Natural killer cell (primary cell): ENCODE measurements at regions not wholly inside any gene's neighbourhood (a gene's known extent, or its start where the extent isn't known, plus 50 kb on each side); places are given as distances from the start of the nearest gene placed in this dataset.

Source experiments
- ATAC-seq, 3 donors: fragments of 150-1000 bp in 2 of 3; fragments of 200-7000 bp in 1 of 3; cut with Tn5 transposase; 1 replicate in 1 of 3; 2 replicates in 2 of 3; pipeline ENCODE4 v1.10.0; 2021; ENCODE audit warnings: mild to moderate bottlenecking in 2 of 3, moderate library complexity in 2 of 3
- DNase-seq, 2 donors: peaks; one replicate each; pipeline versions ENCODE4 v3.0.0 to v3.0.0-alpha.2; 2013 to 2021; ENCODE audit warnings: mixed read lengths in 1 of 2
- H3K27ac ChIP-seq: one replicate; pipeline ENCODE4 v1.5.1; 2013; ENCODE audit warnings: mild to moderate bottlenecking, low read length
- H3K27me3 ChIP-seq: one replicate; pipeline ENCODE4 v1.6.1; 2013; ENCODE audit warnings: low read length; ENCODE audit not compliant: control insufficient read depth, insufficient read depth
- H3K36me3 ChIP-seq: one replicate; pipeline ENCODE4 v1.6.1; 2013; ENCODE audit warnings: low read length; ENCODE audit not compliant: control insufficient read depth, insufficient read depth
- H3K4me1 ChIP-seq: one replicate; pipeline ENCODE4 v1.6.1; 2013; ENCODE audit warnings: low read length; ENCODE audit not compliant: control insufficient read depth, insufficient read depth
- H3K4me3 ChIP-seq: one replicate; pipeline ENCODE4 v1.5.1; 2013; ENCODE audit warnings: low read length
- H3K9me3 ChIP-seq: one replicate; pipeline ENCODE4 v1.6.1; 2013; ENCODE audit warnings: low read length; ENCODE audit not compliant: control insufficient read depth, insufficient read depth
- H3K27ac Mint-ChIP-seq, 2 donors: one replicate each; pipeline ENCODE4 v1.8.0; 2022; ENCODE audit warnings: mild to moderate bottlenecking in 2 of 2, mixed read lengths in 2 of 2, moderate library complexity in 1 of 2
- H3K27me3 Mint-ChIP-seq, 2 donors: one replicate each; pipeline ENCODE4 v1.8.0; 2022; ENCODE audit warnings: low read depth in 2 of 2, mixed read lengths in 2 of 2
- H3K36me3 Mint-ChIP-seq: one replicate; pipeline ENCODE4 v1.8.0; 2022; ENCODE audit warnings: mixed read lengths
- H3K4me1 Mint-ChIP-seq, 2 donors: one replicate each; pipeline ENCODE4 v1.8.0; 2022; ENCODE audit warnings: mixed read lengths in 2 of 2
- H3K4me3 Mint-ChIP-seq: one replicate; pipeline ENCODE4 v1.8.0; 2022; ENCODE audit warnings: mild to moderate bottlenecking, moderate library complexity, mixed read lengths
- H3K9me3 Mint-ChIP-seq, 2 donors: one replicate each; pipeline ENCODE4 v1.8.0; 2022; ENCODE audit warnings: mixed read lengths in 2 of 2
- CTCF ChIP-seq: fragments of 200-600 bp; IDR thresholded peaks from one replicate; pipeline ENCODE4 v1.8.0; 2022; ENCODE audit warnings: antibody characterized with exemption
- WGBS: methylation state at CpG from one replicate; pipeline ENCODE4 v1.1.7; 2013; ENCODE audit warnings: missing lambda C conversion rate; ENCODE audit not compliant: insufficient coverage; 5-methylcytosine and 5-hydroxymethylcytosine counted together
- intact Hi-C: fragments of 100-400 bp; cut with micrococcal nuclease; formaldehyde crosslinking; loops from one replicate; pipeline ENCODE4 v1.14.2; 2022

- ATAC-seq = peak; percentile 32 to 48 (median 44)
- peak overlapping the region; percentile 92 to 94 for H3K27ac Mint-ChIP-seq
- intact Hi-C loops = no loop called here
- peaks cover 8% of the 10 kb centered on the region for H3K36me3 Mint-ChIP-seq
- TF ChIP-seq CTCF = no peak
- peaks cover 42 to 53% of the 10 kb centered on the region in 2 donors for H3K4me1 Mint-ChIP-seq
- no peaks in the 10 kb centered on the region for H3K36me3 ChIP-seq
- peak overlapping the region; percentile 69 for H3K4me3 ChIP-seq
- no peaks in the 10 kb centered on the region for H3K27me3 ChIP-seq
- H3K27me3 Mint-ChIP-seq = no peaks in the 10 kb centered on the region
- peak overlapping the region; percentile 96 for H3K27ac ChIP-seq
- no peaks in the 10 kb centered on the region for H3K9me3 Mint-ChIP-seq
- WGBS = 15% methylated on average over 6 of the region's 6 CpGs
- no peaks in the 10 kb centered on the region for H3K9me3 ChIP-seq
- peak overlapping the region; percentile 90 for H3K4me3 Mint-ChIP-seq
- peaks cover 4% of the 10 kb centered on the region for H3K4me1 ChIP-seq
- DNase-seq = peak in 1 of 2 donors; percentile 62
Measured at GRCh38 chr1:239718997-239719628, 332.7 kb downstream of the CHRM3 start.

- WGBS = under 1% methylated on average over 11 of the region's 11 CpGs
- peak overlapping the region; percentile 92 to 94 for H3K27ac Mint-ChIP-seq
- Histone ChIP-seq H3K9me3 (no peaks in the 10 kb centered on the region), H3K27me3 (no peaks in the 10 kb centered on the region), H3K27ac (peak overlapping the region; percentile 96), H3K4me1 (peaks cover 4% of the 10 kb centered on the region), H3K36me3 (no peaks in the 10 kb centered on the region), H3K4me3 (peak overlapping the region; percentile 69)
- intact Hi-C loops = no loop called here
- DNase-seq = peak; percentile 36 to 82
- no peaks in the 10 kb centered on the region for H3K9me3 Mint-ChIP-seq
- peaks cover 8% of the 10 kb centered on the region for H3K36me3 Mint-ChIP-seq
- H3K4me3 Mint-ChIP-seq = peak overlapping the region; percentile 90
- TF ChIP-seq CTCF = no peak
- no peaks in the 10 kb centered on the region for H3K27me3 Mint-ChIP-seq
- ATAC-seq = peak; percentile 86 to 92 (median 88)
- peaks cover 42 to 53% of the 10 kb centered on the region in 2 donors for H3K4me1 Mint-ChIP-seq
Measured at GRCh38 chr1:239719642-239720258, 333.4 kb downstream of the CHRM3 start.

GRCh38 chr1:239722035-239722434 is 335.7 kb downstream of the CHRM3 start:
- Histone ChIP-seq H3K4me1 (peaks cover 4% of the 10 kb centered on the region), H3K36me3 (no peaks in the 10 kb centered on the region), H3K9me3 (no peaks in the 10 kb centered on the region), H3K4me3 (no peak overlapping the region), H3K27me3 (no peaks in the 10 kb centered on the region), H3K27ac (peak overlapping the region; percentile 96)
- peak overlapping the region; percentile 90 for H3K4me3 Mint-ChIP-seq
- peaks cover 41 to 51% of the 10 kb centered on the region in 2 donors for H3K4me1 Mint-ChIP-seq
- no peak for TF ChIP-seq CTCF
- no peaks in the 10 kb centered on the region for H3K9me3 Mint-ChIP-seq
- 100% methylated on average over 1 of the region's 1 CpG for WGBS
- DNase-seq = peak in 1 of 2 donors; percentile 19
- H3K36me3 Mint-ChIP-seq = peaks cover 8% of the 10 kb centered on the region
- intact Hi-C loops = no loop called here
- H3K27me3 Mint-ChIP-seq = no peaks in the 10 kb centered on the region
- no peak for ATAC-seq
- peak overlapping the region; percentile 92 to 94 for H3K27ac Mint-ChIP-seq
